Prostate gland (tissue), 2 donors: ENCODE measurements at regions not wholly inside any gene's neighbourhood (a gene's known extent, or its start where the extent isn't known, plus 50 kb on each side); places are given as distances from the start of the nearest gene placed in this dataset.

Experiments
- DNase-seq: peaks from one replicate; pipeline ENCODE4 v3.0.0-alpha.2; 2019; ENCODE audit warnings: low spot score
- H3K27ac ChIP-seq, 2 donors: fragments of 200-600 bp; sonication (generic); 2 replicates each; pipeline ENCODE4 v1.5.1; 2017 to 2019
- H3K27me3 ChIP-seq: fragments of 200-600 bp; sonication (generic); replicated peaks from 2 replicates; pipeline ENCODE4 v1.5.1; 2019; ENCODE audit not compliant: insufficient read depth
- H3K36me3 ChIP-seq, 2 donors: fragments of 200-600 bp; sonication (generic); 1 replicate in 1 of 2; 2 replicates in 1 of 2; pipeline versions ENCODE4 v1.5.1 to v1.8.1; 2017 to 2019
- H3K4me1 ChIP-seq: fragments of 200-600 bp; sonication (generic); replicated peaks from 2 replicates; pipeline ENCODE4 v1.5.1; 2019
- H3K4me3 ChIP-seq, 2 donors: fragments of 200-600 bp; sonication (generic); 2 replicates each; pipeline ENCODE4 v1.5.1; 2017 to 2019
- H3K9me3 ChIP-seq: fragments of 200-600 bp; sonication (generic); 2 replicates; pipeline ENCODE4 v1.5.1; 2017
- CTCF ChIP-seq, 4 experiments: fragments of 200-600 bp in 2 of 4; fragments of 450-650 bp in 2 of 4; sonication (generic) in 2 of 4; IDR thresholded peaks; 1 replicate in 3 of 4; 2 replicates in 1 of 4; pipeline ENCODE4 v1.5.1; 2016 to 2019; ENCODE audit warnings: antibody characterized with exemption in 4 of 4, mild to moderate bottlenecking in 2 of 4, moderate library complexity in 2 of 4
- POLR2A ChIP-seq: fragments of 450-650 bp; IDR thresholded peaks from one replicate; pipeline ENCODE4 v1.6.1; 2016; ENCODE audit warnings: antibody characterized with exemption, mild to moderate bottlenecking
- POLR2AphosphoS5 ChIP-seq: sonication (generic); formaldehyde crosslinking; IDR thresholded peaks from one replicate; pipeline ENCODE4 v1.6.1; 2017; ENCODE audit warnings: antibody characterized with exemption
- WGBS: methylation state at CpG from one replicate; pipeline ENCODE4 v1.1.5; 2018; 5-methylcytosine and 5-hydroxymethylcytosine counted together
- intact Hi-C: fragments of 100-400 bp; cut with DNase I; formaldehyde crosslinking; loops from one replicate; pipeline ENCODE4 v1.14.2; 2022

- intact Hi-C loops: no loop called here
- Histone ChIP-seq H3K4me1 (no peaks in the 10 kb centered on the region), H3K27me3 (no peaks in the 10 kb centered on the region), H3K27ac (no peak overlapping the region), H3K4me3 (no peak overlapping the region), H3K36me3 (no peaks in the 10 kb centered on the region), H3K9me3 (no peaks in the 10 kb centered on the region)
- no peak for DNase-seq
- 97% methylated on average over 1 of the region's 1 CpG for WGBS
- no peak for TF ChIP-seq POLR2AphosphoS5
- no peak for TF ChIP-seq CTCF (IDR thresholded peaks at IDR 0.05)
- TF ChIP-seq POLR2A: no peak
These were observed 660.6 kb downstream of the RNF144A start for GRCh38 chr2:7577769-7578168.

- Histone ChIP-seq H3K36me3 (no peaks in the 10 kb centered on the region), H3K27ac (no peak overlapping the region), H3K9me3 (no peaks in the 10 kb centered on the region), H3K4me1 (no peaks in the 10 kb centered on the region), H3K4me3 (no peak overlapping the region), H3K27me3 (no peaks in the 10 kb centered on the region)
- TF ChIP-seq CTCF (IDR thresholded peaks at IDR 0.05): no peak
- DNase-seq: no peak
- intact Hi-C loops: no loop called here
These were observed 666.8 kb downstream of the RNF144A start for GRCh38 chr2:7584017-7584416.

- TF ChIP-seq POLR2AphosphoS5: no peak
- no peak for TF ChIP-seq CTCF (IDR thresholded peaks at IDR 0.05)
- TF ChIP-seq POLR2A: no peak
- intact Hi-C loops: no loop called here
- DNase-seq: no peak
- Histone ChIP-seq H3K27ac (no peak overlapping the region), H3K9me3 (no peaks in the 10 kb centered on the region), H3K4me3 (no peak overlapping the region), H3K27me3 (no peaks in the 10 kb centered on the region), H3K4me1 (no peaks in the 10 kb centered on the region), H3K36me3 (no peaks in the 10 kb centered on the region)
- WGBS: 92% methylated on average over 4 of the region's 4 CpGs
These were observed 669.7 kb downstream of the RNF144A start for GRCh38 chr2:7586898-7587297.

GRCh38 chr2:7588295-7588694 lies 671.1 kb downstream of the RNF144A start:
- DNase-seq: no peak
- WGBS: 82% methylated on average over 5 of the region's 5 CpGs
- Histone ChIP-seq H3K4me1 (no peaks in the 10 kb centered on the region), H3K27me3 (no peaks in the 10 kb centered on the region), H3K36me3 (no peaks in the 10 kb centered on the region), H3K9me3 (no peaks in the 10 kb centered on the region), H3K27ac (no peak overlapping the region), H3K4me3 (no peak overlapping the region)
- TF ChIP-seq POLR2A (no peak), CTCF (IDR thresholded peaks at IDR 0.05) (no peak), POLR2AphosphoS5 (no peak)
- intact Hi-C loops: no loop called here

GRCh38 chr2:7592618-7593140 lies 675.5 kb downstream of the RNF144A start:
- H3K4me1 ChIP-seq: no peaks in the 10 kb centered on the region
- WGBS: 57% methylated on average over 5 of the region's 5 CpGs
- H3K4me3 ChIP-seq: no peak overlapping the region
- no peaks in the 10 kb centered on the region for H3K27me3 ChIP-seq
- no peak overlapping the region for H3K27ac ChIP-seq
- DNase-seq: no peak
- TF ChIP-seq CTCF (IDR thresholded peaks at IDR 0.05): no peak
- no peak for TF ChIP-seq POLR2A
- TF ChIP-seq POLR2AphosphoS5: no peak
- H3K9me3 ChIP-seq: no peaks in the 10 kb centered on the region
- intact Hi-C loops: no loop called here
- no peaks in the 10 kb centered on the region for H3K36me3 ChIP-seq
